Spleen (tissue), 11 donors: ENCODE measurements at regions not wholly inside any gene's neighbourhood (a gene's known extent, or its start where the extent isn't known, plus 50 kb on each side); places are given as distances from the start of the nearest gene placed in this dataset.

Source experiments
- DNase-seq: peaks from one replicate; pipeline ENCODE4 v3.0.0-alpha.2; 2020
- H3K27ac ChIP-seq, 8 donors: fragments of 200-600 bp; sonication (generic) in 7 of 8; 1 replicate in 4 of 8; 2 replicates in 4 of 8; pipeline versions ENCODE4 v1.5.0 to v1.8.0; 2016 to 2021; ENCODE audit warnings: inconsistent platforms in 4 of 8, mild to moderate bottlenecking in 4 of 8, moderate library complexity in 1 of 8
- H3K27me3 ChIP-seq, 7 donors: fragments of 200-600 bp; sonication (generic) in 6 of 7; replicated peaks in 1 of 7; 1 replicate in 4 of 7; 2 replicates in 3 of 7; pipeline versions ENCODE4 v1.5.0 to v1.8.0; 2016 to 2021; ENCODE audit warnings: inconsistent platforms in 3 of 7, mild to moderate bottlenecking in 1 of 7
- H3K36me3 ChIP-seq, 6 donors: fragments of 200-600 bp; sonication (generic) in 5 of 6; 1 replicate in 4 of 6; 2 replicates in 2 of 6; pipeline versions ENCODE4 v1.5.0 to v1.8.0; 2016 to 2021; ENCODE audit warnings: inconsistent platforms in 2 of 6
- H3K4me1 ChIP-seq, 6 donors: fragments of 200-600 bp; sonication (generic) in 5 of 6; 1 replicate in 3 of 6; 2 replicates in 3 of 6; pipeline versions ENCODE4 v1.5.0 to v1.8.0; 2016 to 2021; ENCODE audit warnings: inconsistent platforms in 3 of 6
- H3K4me3 ChIP-seq, 8 donors: fragments of 200-600 bp; sonication (generic) in 7 of 8; 1 replicate in 4 of 8; 2 replicates in 4 of 8; pipeline versions ENCODE4 v1.5.0 to v1.8.0; 2016 to 2021; ENCODE audit warnings: inconsistent platforms in 4 of 8, mild to moderate bottlenecking in 4 of 8, moderate library complexity in 2 of 8
- H3K9me3 ChIP-seq, 8 donors: fragments of 200-600 bp; sonication (generic) in 7 of 8; 1 replicate in 4 of 8; 2 replicates in 4 of 8; pipeline versions ENCODE4 v1.5.0 to v1.8.0; 2016 to 2021; ENCODE audit warnings: inconsistent platforms in 4 of 8
- POLR2A ChIP-seq, 3 donors: fragments of 450-650 bp; IDR thresholded peaks; one replicate each; pipeline ENCODE4 v1.5.1; 2017; ENCODE audit warnings: antibody characterized with exemption in 3 of 3, mild to moderate bottlenecking in 1 of 3
- POLR2AphosphoS5 ChIP-seq, 3 donors: sonication (generic); formaldehyde crosslinking; IDR thresholded peaks; one replicate each; pipeline ENCODE4 v1.5.1; 2017; ENCODE audit warnings: antibody characterized with exemption in 3 of 3
- WGBS, 5 donors: extraction: QIAGEN DNeasy Blood & Tissue Kit in 3 of 5; methylation state at CpG; one replicate each; pipeline versions ENCODE4 v1.1.5 to v1.1.7; 2013 to 2018; 5-methylcytosine and 5-hydroxymethylcytosine counted together
- intact Hi-C: fragments of 100-400 bp; cut with DNase I; formaldehyde crosslinking; loops from one replicate; pipeline ENCODE4 v1.15.0; 2023; ENCODE audit warnings: low total_unique reads
- TF ChIP-seq, protein P1 (sequence below), 11 experiments: fragments of 200-600 bp in 7 of 11; fragments of 450-650 bp in 4 of 11; sonication (generic) in 4 of 11; IDR thresholded peaks in 8 of 11; conservative IDR thresholded peaks in 3 of 11; 1 replicate in 7 of 11; 2 replicates in 4 of 11; pipeline versions ENCODE4 v1.4.0 to v1.8.0; 2016 to 2021; ENCODE audit warnings: antibody characterized with exemption in 11 of 11, inconsistent platforms in 4 of 11, mild to moderate bottlenecking in 1 of 11
- donor health status: healthy with polysubstance abuse.
- donor health status: DM: no; HTN: no; CAD: no; lungs with moderate emphysema.
- donor health status: DM: no; HTN: no; CAD: no.
- donor health status: Bipolar disorder and iron deficiency.
- donor health status: healthy.
- donor health status: DM: no; HTN: no; CAD: no.
- donor health status: DM: yes; HTN: yes; CAD: no.

DNA sequence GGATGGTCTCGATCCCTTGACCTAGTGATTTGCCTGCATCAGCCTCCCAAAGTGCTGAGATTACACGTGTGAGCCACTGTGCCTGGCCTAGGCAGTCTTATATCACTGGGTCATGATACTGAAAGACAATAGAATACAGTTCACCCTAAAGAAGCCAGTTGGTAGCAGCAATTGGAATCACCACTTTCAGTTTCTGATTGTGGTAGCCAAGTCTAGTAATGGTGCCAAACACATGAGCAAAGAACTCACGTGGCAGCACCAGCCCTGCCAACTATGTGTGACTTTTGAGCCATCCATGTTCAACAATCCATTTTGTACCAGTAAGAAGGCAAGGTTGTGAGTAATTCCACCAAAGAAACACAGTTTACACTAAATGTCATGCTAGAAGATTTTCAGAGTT lies 548.4 kb downstream of the KLHL13 start:
- intact Hi-C loops = no loop called here
- no peaks in the 10 kb centered on the region for H3K36me3 ChIP-seq
- H3K4me1 ChIP-seq = no peaks in the 10 kb centered on the region
- no peaks in the 10 kb centered on the region for H3K27me3 ChIP-seq
- TF ChIP-seq, protein P1, sequence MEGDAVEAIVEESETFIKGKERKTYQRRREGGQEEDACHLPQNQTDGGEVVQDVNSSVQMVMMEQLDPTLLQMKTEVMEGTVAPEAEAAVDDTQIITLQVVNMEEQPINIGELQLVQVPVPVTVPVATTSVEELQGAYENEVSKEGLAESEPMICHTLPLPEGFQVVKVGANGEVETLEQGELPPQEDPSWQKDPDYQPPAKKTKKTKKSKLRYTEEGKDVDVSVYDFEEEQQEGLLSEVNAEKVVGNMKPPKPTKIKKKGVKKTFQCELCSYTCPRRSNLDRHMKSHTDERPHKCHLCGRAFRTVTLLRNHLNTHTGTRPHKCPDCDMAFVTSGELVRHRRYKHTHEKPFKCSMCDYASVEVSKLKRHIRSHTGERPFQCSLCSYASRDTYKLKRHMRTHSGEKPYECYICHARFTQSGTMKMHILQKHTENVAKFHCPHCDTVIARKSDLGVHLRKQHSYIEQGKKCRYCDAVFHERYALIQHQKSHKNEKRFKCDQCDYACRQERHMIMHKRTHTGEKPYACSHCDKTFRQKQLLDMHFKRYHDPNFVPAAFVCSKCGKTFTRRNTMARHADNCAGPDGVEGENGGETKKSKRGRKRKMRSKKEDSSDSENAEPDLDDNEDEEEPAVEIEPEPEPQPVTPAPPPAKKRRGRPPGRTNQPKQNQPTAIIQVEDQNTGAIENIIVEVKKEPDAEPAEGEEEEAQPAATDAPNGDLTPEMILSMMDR (IDR thresholded peaks at IDR 0.05 in 8 of 11, conservative IDR thresholded peaks at IDR 0.05 in 3 of 11) = no peak
- no peak for TF ChIP-seq POLR2A (IDR thresholded peaks at IDR 0.05)
- no peak for TF ChIP-seq POLR2AphosphoS5 (IDR thresholded peaks at IDR 0.05)
- no peak overlapping the region for H3K4me3 ChIP-seq
- DNase-seq = no peak
- peaks cover 0 to 39% (median 22%) of the 10 kb centered on the region in 8 donors for H3K9me3 ChIP-seq
- no peak overlapping the region for H3K27ac ChIP-seq
- 56 to 86% (median 64%) methylated on average over 2 to 3 of the region's 3 CpGs for WGBS, 5 donors

DNA sequence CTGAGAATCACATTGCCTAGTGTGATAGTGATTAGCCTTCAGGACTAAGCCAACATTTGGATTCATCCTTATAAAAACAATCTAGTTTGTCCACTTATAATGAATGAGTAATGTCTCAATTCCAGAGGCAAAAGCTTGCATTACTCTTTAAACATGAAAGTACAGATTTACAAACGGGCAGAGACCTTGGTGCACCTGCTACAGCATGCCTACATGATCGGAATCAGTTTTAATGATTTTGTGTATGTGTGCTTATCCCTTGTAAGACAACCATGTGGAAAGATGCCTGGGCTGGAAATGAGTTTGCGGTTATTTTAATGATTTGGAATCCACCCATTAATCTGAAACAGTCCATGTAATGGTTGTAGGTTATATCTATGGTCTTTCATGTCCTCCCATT lies 572.7 kb downstream of the KLHL13 start:
- no peaks in the 10 kb centered on the region for H3K9me3 ChIP-seq
- TF ChIP-seq, protein P1 (IDR thresholded peaks at IDR 0.05 in 8 of 11, conservative IDR thresholded peaks at IDR 0.05 in 3 of 11) = no peak
- TF ChIP-seq POLR2A (IDR thresholded peaks at IDR 0.05) (no peak), POLR2AphosphoS5 (IDR thresholded peaks at IDR 0.05) (no peak)
- H3K27me3 ChIP-seq = no peaks in the 10 kb centered on the region
- no peaks in the 10 kb centered on the region for H3K4me1 ChIP-seq
- no peak for DNase-seq
- intact Hi-C loops = no loop called here
- 51 to 74% (median 66%) methylated on average over 3 of the region's 3 CpGs for WGBS, 5 donors
- no peak overlapping the region for H3K27ac ChIP-seq
- H3K4me3 ChIP-seq = no peak overlapping the region
- H3K36me3 ChIP-seq = no peaks in the 10 kb centered on the region

DNA sequence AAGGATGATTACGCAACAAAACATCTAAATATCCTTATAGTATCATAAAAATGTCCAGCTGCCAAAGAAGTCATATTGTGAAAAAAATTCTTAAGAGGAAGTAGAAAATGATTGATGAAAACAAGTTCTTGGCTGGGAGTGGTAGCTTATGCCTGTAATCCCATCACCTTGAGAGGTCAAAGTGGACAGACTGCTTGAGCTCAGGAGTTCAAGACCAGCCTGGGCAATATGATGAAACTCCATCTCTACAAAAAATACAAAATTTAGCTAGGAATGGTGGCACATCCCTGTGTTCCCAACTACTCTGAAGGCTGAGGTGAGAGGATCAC lies 577.6 kb downstream of the KLHL13 start:
- intact Hi-C loops = no loop called here
- peaks cover 0 to 5% (median 0%) of the 10 kb centered on the region in 8 donors for H3K9me3 ChIP-seq
- WGBS, 5 donors = 43 to 63% (median 54%) methylated on average over 1 of the region's 1 CpG

DNA sequence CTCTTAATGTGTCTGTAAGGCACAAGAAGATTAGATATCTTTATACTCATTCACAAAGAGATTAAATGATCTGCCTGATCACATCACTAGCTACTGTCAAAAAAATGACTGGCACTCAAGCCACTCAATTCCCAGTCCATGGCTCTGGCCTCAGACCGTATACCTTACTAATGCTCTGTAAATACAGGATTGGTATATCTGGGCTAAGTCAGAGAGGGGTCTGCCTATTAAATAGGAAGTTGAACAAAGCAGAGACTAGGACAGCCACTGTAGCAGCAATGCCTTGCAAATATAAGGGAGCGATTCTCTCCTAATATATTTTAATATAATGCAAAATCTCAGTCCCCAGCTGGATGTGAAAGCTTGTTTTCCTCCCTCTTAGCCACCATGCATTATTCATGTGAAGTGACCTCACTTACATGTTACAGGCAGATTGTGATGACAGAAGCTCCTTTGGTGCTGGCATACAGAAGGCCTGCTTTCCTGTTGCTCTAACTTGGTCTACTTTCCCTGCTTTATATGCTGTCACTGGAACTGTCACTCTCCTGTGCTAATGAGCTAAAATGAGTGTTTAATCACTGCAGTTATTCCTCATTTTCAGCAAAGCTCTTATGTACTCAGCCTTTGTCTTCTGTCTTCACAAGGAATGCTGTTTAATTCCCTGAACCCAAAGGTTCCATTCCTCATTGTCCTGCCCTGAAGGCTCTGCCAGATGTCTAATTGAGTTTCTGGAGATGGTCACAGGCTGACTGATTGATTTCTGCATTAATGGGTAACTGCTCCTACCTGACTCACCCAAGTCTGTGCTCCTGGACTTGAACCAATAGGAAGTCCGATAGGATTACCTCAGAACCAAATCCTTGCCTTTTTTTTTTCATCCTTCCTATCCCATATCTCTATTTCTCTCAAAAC lies 578.2 kb downstream of the KLHL13 start:
- Histone ChIP-seq H3K4me1 (no peaks in the 10 kb centered on the region), H3K9me3 (peaks cover 0 to 5% (median 0%) of the 10 kb centered on the region in 8 donors), H3K27me3 (no peaks in the 10 kb centered on the region), H3K36me3 (no peaks in the 10 kb centered on the region), H3K27ac (no peak overlapping the region), H3K4me3 (no peak overlapping the region)
- intact Hi-C loops = no loop called here
- no peak for TF ChIP-seq POLR2A (IDR thresholded peaks at IDR 0.05)
- TF ChIP-seq, protein P1 (IDR thresholded peaks at IDR 0.05 in 8 of 11, conservative IDR thresholded peaks at IDR 0.05 in 3 of 11) = no peak
- no peak for TF ChIP-seq POLR2AphosphoS5 (IDR thresholded peaks at IDR 0.05)
- WGBS, 5 donors = 44 to 79% (median 64%) methylated on average over 3 of the region's 3 CpGs
- DNase-seq = no peak

More for the DNA sequence above, 577.6 kb downstream of the KLHL13 start:
- H3K4me1 ChIP-seq = no peaks in the 10 kb centered on the region
- no peak overlapping the region for H3K27ac ChIP-seq
- DNase-seq = no peak
- H3K36me3 ChIP-seq = no peaks in the 10 kb centered on the region
- no peak overlapping the region for H3K4me3 ChIP-seq
- H3K27me3 ChIP-seq = no peaks in the 10 kb centered on the region
- TF ChIP-seq POLR2A (IDR thresholded peaks at IDR 0.05) (no peak), POLR2AphosphoS5 (IDR thresholded peaks at IDR 0.05) (no peak)
- TF ChIP-seq, protein P1 (IDR thresholded peaks at IDR 0.05 in 8 of 11, conservative IDR thresholded peaks at IDR 0.05 in 3 of 11) = no peak
